Testis (tissue), 2 donors: ENCODE measurements at regions not wholly inside any gene's neighbourhood (a gene's known extent, or its start where the extent isn't known, plus 50 kb on each side); places are given as distances from the start of the nearest gene placed in this dataset.
"Not testable (repeated sequence)": the region's sequence is repeated elsewhere in the genome, so short reads cannot be mapped to it uniquely, and the experiment has no call there.

Experiments used
- DNase-seq: peaks from one replicate; pipeline ENCODE4 v3.0.0-alpha.2; 2019
- H3K27ac ChIP-seq, 2 donors: fragments of 200-600 bp; sonication (generic); one replicate each; pipeline ENCODE4 v1.5.1; 2019
- H3K27me3 ChIP-seq: fragments of 200-600 bp; sonication (generic); one replicate; pipeline ENCODE4 v1.5.1; 2019
- H3K36me3 ChIP-seq: fragments of 200-600 bp; sonication (generic); one replicate; pipeline ENCODE4 v1.5.1; 2017; ENCODE audit warnings: low read depth; ENCODE audit errors: missing control alignments
- H3K4me1 ChIP-seq: fragments of 200-600 bp; sonication (generic); one replicate; pipeline ENCODE4 v1.5.1; 2019
- H3K4me3 ChIP-seq, 2 donors: fragments of 200-600 bp; sonication (generic); one replicate each; pipeline ENCODE4 v1.5.1; 2017 to 2019
- H3K9me3 ChIP-seq: fragments of 200-600 bp; sonication (generic); one replicate; pipeline ENCODE4 v1.5.1; 2017
- POLR2A ChIP-seq: fragments of 450-650 bp; IDR thresholded peaks from one replicate; pipeline ENCODE4 v1.6.1; 2017; ENCODE audit warnings: antibody characterized with exemption, mild to moderate bottlenecking, moderate library complexity
- WGBS, 2 donors: methylation state at CpG; one replicate each; pipeline ENCODE4 v1.1.5; 2018; 5-methylcytosine and 5-hydroxymethylcytosine counted together
- intact Hi-C: fragments of 100-400 bp; cut with DNase I; formaldehyde crosslinking; loops from one replicate; pipeline ENCODE4 v1.15.1; 2023; ENCODE audit warnings: low total_unique reads
- TF ChIP-seq, protein P1 (sequence below), 3 experiments: fragments of 450-650 bp in 2 of 3; fragments of 200-600 bp in 1 of 3; sonication (generic) in 1 of 3; IDR thresholded peaks; one replicate each; pipeline ENCODE4 v1.5.1; 2016 to 2019; ENCODE audit warnings: antibody characterized with exemption in 3 of 3, mild to moderate bottlenecking in 2 of 3, moderate library complexity in 1 of 3

DNA sequence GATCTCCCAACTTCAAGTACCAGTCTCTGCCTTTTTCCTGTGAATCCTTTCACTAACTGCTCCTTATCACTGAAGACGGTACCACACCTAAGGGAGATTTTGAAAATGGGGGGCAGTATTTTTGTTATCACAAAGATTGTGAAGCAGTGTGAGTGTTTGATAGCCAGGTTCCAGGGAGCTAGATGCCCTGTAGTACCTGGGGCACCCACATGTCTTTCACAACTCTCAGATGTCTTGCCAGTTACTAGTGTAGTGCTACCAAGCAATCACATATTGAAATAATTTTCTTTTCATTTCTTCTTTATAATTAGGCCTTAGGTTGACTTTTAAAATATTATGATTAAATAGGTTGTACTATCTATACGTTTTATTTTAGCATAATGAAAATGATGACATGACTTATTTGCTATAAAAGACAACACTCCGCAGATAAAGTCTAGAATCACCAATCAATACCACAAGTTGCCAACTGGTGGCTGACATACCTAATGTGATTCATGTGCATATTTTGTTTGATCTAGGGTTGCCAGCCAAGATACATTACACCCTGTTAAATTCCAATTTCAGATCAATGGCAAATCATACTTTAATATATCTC lies 215.9 kb downstream of the EXOC5 start:
- DNase-seq, result no peak
- H3K27ac ChIP-seq, result no peak overlapping the region
- no peak overlapping the region for H3K4me3 ChIP-seq
- H3K27me3 ChIP-seq, result no peaks in the 10 kb centered on the region
- TF ChIP-seq POLR2A, result no peak
- TF ChIP-seq, protein P1, sequence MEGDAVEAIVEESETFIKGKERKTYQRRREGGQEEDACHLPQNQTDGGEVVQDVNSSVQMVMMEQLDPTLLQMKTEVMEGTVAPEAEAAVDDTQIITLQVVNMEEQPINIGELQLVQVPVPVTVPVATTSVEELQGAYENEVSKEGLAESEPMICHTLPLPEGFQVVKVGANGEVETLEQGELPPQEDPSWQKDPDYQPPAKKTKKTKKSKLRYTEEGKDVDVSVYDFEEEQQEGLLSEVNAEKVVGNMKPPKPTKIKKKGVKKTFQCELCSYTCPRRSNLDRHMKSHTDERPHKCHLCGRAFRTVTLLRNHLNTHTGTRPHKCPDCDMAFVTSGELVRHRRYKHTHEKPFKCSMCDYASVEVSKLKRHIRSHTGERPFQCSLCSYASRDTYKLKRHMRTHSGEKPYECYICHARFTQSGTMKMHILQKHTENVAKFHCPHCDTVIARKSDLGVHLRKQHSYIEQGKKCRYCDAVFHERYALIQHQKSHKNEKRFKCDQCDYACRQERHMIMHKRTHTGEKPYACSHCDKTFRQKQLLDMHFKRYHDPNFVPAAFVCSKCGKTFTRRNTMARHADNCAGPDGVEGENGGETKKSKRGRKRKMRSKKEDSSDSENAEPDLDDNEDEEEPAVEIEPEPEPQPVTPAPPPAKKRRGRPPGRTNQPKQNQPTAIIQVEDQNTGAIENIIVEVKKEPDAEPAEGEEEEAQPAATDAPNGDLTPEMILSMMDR (IDR thresholded peaks at IDR 0.05), result no peak
- intact Hi-C loops, result no loop called here
- no peaks in the 10 kb centered on the region for H3K36me3 ChIP-seq
- no peaks in the 10 kb centered on the region for H3K9me3 ChIP-seq
- 79 to 84% methylated on average over 3 of the region's 3 CpGs for WGBS, 2 donors
- no peaks in the 10 kb centered on the region for H3K4me1 ChIP-seq

DNA sequence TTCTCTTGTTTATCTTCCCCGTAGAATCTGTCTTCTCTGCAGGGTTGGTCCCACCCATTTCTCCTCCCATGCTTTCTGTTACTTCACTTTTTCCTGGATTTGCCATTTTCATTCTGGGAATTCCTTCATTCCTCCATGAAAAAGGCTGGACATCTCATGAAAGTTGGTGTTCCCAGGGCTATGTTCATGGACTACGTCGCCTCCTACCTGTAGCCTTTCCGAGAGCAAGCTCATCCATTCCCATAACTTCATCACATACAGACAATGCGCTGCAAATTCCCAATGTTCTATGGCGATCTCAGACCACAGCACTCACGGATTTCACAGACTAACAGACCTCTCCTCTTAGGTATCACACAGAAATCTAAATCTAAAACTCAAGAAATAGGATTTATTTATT lies 217.1 kb downstream of the EXOC5 start:
- H3K9me3 ChIP-seq, result no peaks in the 10 kb centered on the region
- H3K27ac ChIP-seq, result no peak overlapping the region
- no peak for TF ChIP-seq POLR2A
- TF ChIP-seq, protein P1 (IDR thresholded peaks at IDR 0.05), result no peak
- H3K36me3 ChIP-seq, result no peaks in the 10 kb centered on the region
- WGBS, 2 donors, result 82 to 88% methylated on average over 7 of the region's 7 CpGs
- H3K4me1 ChIP-seq, result no peaks in the 10 kb centered on the region
- intact Hi-C loops, result no loop called here
- H3K4me3 ChIP-seq, result no peak overlapping the region
- H3K27me3 ChIP-seq, result no peaks in the 10 kb centered on the region
- DNase-seq, result no peak

DNA sequence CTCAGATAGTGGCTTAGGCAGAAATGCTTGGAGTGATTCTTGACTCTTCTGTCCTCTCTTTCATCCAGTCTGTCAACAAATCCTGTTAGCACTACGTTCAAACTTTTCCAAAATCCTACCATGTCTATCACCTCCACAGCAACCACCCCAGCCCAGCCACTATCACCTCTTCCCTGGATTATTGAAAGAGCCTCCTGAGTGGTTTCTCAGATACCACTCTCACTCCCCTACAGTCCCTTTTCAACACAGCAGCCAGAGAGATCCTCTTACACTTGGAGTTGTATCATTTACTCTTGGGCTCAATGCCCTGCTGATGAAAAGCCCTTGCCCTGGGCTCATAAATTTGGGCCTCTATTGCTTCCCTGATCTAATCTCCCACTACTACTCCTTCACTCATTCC lies 218.9 kb downstream of the EXOC5 start:
- DNase-seq, result no peak
- intact Hi-C loops, result no loop called here
- H3K4me3 ChIP-seq, result no peak overlapping the region
- H3K27ac ChIP-seq, result no peak overlapping the region
- H3K9me3 ChIP-seq, result no peaks in the 10 kb centered on the region
- no peaks in the 10 kb centered on the region for H3K4me1 ChIP-seq
- no peaks in the 10 kb centered on the region for H3K36me3 ChIP-seq
- no peaks in the 10 kb centered on the region for H3K27me3 ChIP-seq
- TF ChIP-seq, protein P1 (IDR thresholded peaks at IDR 0.05), result no peak
- no peak for TF ChIP-seq POLR2A
- 80 to 86% methylated on average over 1 of the region's 1 CpG for WGBS, 2 donors

DNA sequence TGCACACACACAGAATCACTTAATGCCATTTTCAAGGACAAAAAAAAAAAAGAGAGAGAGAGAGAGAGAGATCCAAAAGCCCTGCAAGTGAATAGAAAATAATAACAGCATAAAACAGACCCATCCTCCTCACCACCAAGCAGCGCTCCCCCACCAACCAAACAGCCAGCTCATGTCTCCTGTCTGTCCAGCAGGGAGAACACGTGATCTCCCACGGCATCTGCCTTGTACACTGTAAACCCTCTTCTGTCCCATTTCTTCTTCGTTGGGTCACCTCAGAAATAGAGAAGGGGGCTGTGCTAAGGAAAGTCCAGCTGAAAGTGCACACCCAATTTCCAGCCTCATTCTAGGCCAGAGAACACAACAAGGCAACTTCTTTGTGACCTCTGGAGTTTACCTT lies 222.5 kb downstream of the EXOC5 start:
- H3K36me3 ChIP-seq, result no peaks in the 10 kb centered on the region
- no peaks in the 10 kb centered on the region for H3K27me3 ChIP-seq
- H3K4me3 ChIP-seq, result no peak overlapping the region
- 57 to 59% methylated on average over 4 of the region's 4 CpGs for WGBS, 2 donors
- H3K27ac ChIP-seq, result no peak overlapping the region
- TF ChIP-seq, protein P1 (IDR thresholded peaks at IDR 0.05), result no peak
- intact Hi-C loops, result no loop called here
- no peak for DNase-seq
- no peaks in the 10 kb centered on the region for H3K4me1 ChIP-seq
- no peaks in the 10 kb centered on the region for H3K9me3 ChIP-seq

DNA sequence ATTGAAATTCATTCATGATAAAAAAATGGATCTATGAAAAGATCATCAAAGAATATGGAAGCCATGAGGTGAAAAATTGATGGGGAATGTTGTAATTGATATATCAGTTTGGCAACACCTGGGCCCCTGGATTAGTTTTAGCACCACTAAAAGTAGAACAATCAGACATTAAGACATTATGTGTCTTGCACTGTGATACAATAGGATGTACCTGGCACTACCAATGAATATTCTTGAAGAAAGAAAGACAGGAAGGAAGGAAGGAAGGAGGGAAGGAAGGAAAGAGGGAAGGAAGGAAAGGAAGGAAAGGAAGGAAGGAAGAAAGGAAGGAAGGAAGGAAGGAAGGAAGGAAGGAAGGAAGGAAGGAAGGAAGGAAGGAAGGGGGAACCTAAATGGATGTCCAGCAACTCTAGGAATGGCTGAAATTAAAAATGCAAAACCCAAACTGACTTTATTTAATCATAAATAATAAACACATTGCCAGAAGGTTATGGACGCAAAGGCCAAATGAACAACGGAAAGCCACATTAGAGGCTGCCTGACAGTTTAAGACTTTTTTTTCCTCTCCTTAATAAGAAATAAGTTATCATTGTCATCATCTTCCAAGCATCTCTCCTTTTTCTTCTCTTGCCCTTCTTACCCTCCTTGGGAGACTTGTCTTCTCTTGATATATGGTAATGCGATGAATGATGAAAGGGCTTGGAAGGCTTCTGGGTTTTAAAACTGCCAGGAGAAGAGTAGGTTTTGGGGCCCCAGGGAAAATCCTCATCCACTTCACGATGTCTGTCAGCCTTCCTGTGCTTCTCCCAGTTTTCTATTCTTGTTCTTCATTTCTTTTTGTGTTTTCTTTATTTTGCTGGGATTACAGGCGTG lies 224.4 kb downstream of the EXOC5 start:
- H3K4me1 ChIP-seq, intact Hi-C loops, H3K27ac ChIP-seq, DNase-seq, H3K4me3 ChIP-seq, H3K27me3 ChIP-seq, H3K36me3 ChIP-seq, H3K9me3 ChIP-seq: not testable (repeated sequence)
- 74 to 91% methylated on average over 5 of the region's 5 CpGs for WGBS, 2 donors
